ENCODE measurements at regions not wholly inside any gene's neighbourhood (a gene's known extent, or its start where the extent isn't known, plus 50 kb on each side); places are given as distances from the start of the nearest gene placed in this dataset.

- DNase-seq (ENCODE audit: low spot score) (no peak), ATAC-seq (ENCODE audit: low FRiP score) (no peak)
- no peak for TF ChIP-seq CTCF (IDR thresholded peaks at IDR 0.05)
Measured at GRCh38 chr3:182116386-182116785, 404.7 kb downstream of the SOX2 start.

GRCh38 chr3:182117131-182117530 is 405.4 kb downstream of the SOX2 start:
- no peak for ATAC-seq (ENCODE audit: low FRiP score)
- DNase-seq (ENCODE audit: low spot score) = no peak
- TF ChIP-seq CTCF (IDR thresholded peaks at IDR 0.05) = no peak

GRCh38 chr3:182117583-182117982 is 405.9 kb downstream of the SOX2 start:
- ATAC-seq (ENCODE audit: low FRiP score) (no peak), DNase-seq (ENCODE audit: low spot score) (no peak)
- no peak for TF ChIP-seq CTCF (IDR thresholded peaks at IDR 0.05)

GRCh38 chr3:182118066-182118465 is 406.3 kb downstream of the SOX2 start:
- ATAC-seq (ENCODE audit: low FRiP score) = no peak
- TF ChIP-seq CTCF (IDR thresholded peaks at IDR 0.05) = no peak
- DNase-seq (ENCODE audit: low spot score) = no peak

GRCh38 chr3:182121401-182121800 is 409.7 kb downstream of the SOX2 start:
- ATAC-seq (ENCODE audit: low FRiP score) (no peak), DNase-seq (ENCODE audit: low spot score) (no peak)
- TF ChIP-seq CTCF (IDR thresholded peaks at IDR 0.05) = no peak

- DNase-seq (ENCODE audit: low spot score) (no peak), ATAC-seq (ENCODE audit: low FRiP score) (no peak)
- TF ChIP-seq CTCF (IDR thresholded peaks at IDR 0.05) = no peak
Measured at GRCh38 chr3:182122779-182123178, 411.1 kb downstream of the SOX2 start.

GRCh38 chr3:182124187-182124586 is 412.5 kb downstream of the SOX2 start:
- no peak for TF ChIP-seq CTCF (IDR thresholded peaks at IDR 0.05)
- DNase-seq (ENCODE audit: low spot score) (no peak), ATAC-seq (ENCODE audit: low FRiP score) (no peak)
